ENCODE measurements at regions not wholly inside any gene's neighbourhood (a gene's known extent, or its start where the extent isn't known, plus 50 kb on each side); places are given as distances from the start of the nearest gene placed in this dataset.
"Not testable (repeated sequence)": the region's sequence is repeated elsewhere in the genome, so short reads cannot be mapped to it uniquely, and the experiment has no call there.

GRCh38 chr3:26024206-26024605 lies 234.3 kb downstream of the OXSM start:
- not testable (repeated sequence) for TF ChIP-seq CTCF, POLR2A (IDR thresholded peaks at IDR 0.05)

All from vagina (tissue), 2 donors.